Ishikawa (cell line): ENCODE measurements at regions not wholly inside any gene's neighbourhood (a gene's known extent, or its start where the extent isn't known, plus 50 kb on each side); places are given as distances from the start of the nearest gene placed in this dataset.

ENCODE experiments used
- CEBPB ChIP-seq: IDR thresholded peaks from 2 replicates; pipeline ENCODE4 v1.6.1; 2012
- CREB1 ChIP-seq: IDR thresholded peaks from 2 replicates; pipeline ENCODE4 v1.6.1; 2012; ENCODE audit warnings: low read depth
- EGR1 ChIP-seq: IDR thresholded peaks from 2 replicates; pipeline ENCODE4 v1.6.1; 2012
- EP300 ChIP-seq: IDR thresholded peaks from 2 replicates; pipeline ENCODE4 v1.6.1; 2012; ENCODE audit warnings: borderline replicate concordance
- FOXM1 ChIP-seq: IDR thresholded peaks from 2 replicates; pipeline ENCODE4 v1.6.1; 2012; ENCODE audit warnings: low read depth, borderline replicate concordance
- RAD21 ChIP-seq: IDR thresholded peaks from 2 replicates; pipeline ENCODE4 v1.6.1; 2012; ENCODE audit warnings: low read depth
- TAF1 ChIP-seq: IDR thresholded peaks from 2 replicates; pipeline ENCODE4 v1.6.1; 2012; ENCODE audit warnings: low read depth, mild to moderate bottlenecking
- TCF12 ChIP-seq: IDR thresholded peaks from 2 replicates; pipeline ENCODE4 v1.6.1; 2012; ENCODE audit warnings: low read depth
- TEAD4 ChIP-seq: IDR thresholded peaks from 2 replicates; pipeline ENCODE4 v1.6.1; 2012
- TF ChIP-seq, protein P1 (sequence below): IDR thresholded peaks from 2 replicates; pipeline ENCODE4 v1.6.1; 2012
- TF ChIP-seq, protein P2 (sequence below): IDR thresholded peaks from 2 replicates; pipeline ENCODE4 v1.6.1; 2012; ENCODE audit warnings: low read depth, mild to moderate bottlenecking

DNA sequence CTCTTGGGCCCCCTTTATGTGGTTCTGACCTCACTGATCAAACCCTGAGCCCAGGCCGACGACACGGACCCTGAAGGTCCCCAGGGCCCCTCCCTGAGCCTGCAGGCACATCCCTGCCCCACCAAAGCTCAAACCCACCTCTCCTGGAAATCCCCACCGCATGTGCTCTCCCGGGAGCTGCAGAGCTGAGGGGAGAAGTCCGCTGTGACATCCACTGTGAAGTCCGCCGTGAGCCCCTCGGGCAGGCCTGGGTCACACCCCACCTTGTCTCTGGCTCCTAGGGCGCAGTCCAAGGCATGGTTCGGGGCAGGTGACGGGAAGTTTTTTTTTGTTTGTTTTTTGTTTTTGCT lies 100.2 kb downstream of the MICALL2 start:
- TF ChIP-seq EP300 (no peak), CREB1 (no peak), FOXM1 (no peak), CEBPB (no peak), TEAD4 (no peak), RAD21 (no peak), TCF12 (no peak), TAF1 (no peak), EGR1 (no peak)
- TF ChIP-seq, protein P1, sequence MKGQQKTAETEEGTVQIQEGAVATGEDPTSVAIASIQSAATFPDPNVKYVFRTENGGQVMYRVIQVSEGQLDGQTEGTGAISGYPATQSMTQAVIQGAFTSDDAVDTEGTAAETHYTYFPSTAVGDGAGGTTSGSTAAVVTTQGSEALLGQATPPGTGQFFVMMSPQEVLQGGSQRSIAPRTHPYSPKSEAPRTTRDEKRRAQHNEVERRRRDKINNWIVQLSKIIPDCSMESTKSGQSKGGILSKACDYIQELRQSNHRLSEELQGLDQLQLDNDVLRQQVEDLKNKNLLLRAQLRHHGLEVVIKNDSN = no peak
- TF ChIP-seq, protein P2, sequence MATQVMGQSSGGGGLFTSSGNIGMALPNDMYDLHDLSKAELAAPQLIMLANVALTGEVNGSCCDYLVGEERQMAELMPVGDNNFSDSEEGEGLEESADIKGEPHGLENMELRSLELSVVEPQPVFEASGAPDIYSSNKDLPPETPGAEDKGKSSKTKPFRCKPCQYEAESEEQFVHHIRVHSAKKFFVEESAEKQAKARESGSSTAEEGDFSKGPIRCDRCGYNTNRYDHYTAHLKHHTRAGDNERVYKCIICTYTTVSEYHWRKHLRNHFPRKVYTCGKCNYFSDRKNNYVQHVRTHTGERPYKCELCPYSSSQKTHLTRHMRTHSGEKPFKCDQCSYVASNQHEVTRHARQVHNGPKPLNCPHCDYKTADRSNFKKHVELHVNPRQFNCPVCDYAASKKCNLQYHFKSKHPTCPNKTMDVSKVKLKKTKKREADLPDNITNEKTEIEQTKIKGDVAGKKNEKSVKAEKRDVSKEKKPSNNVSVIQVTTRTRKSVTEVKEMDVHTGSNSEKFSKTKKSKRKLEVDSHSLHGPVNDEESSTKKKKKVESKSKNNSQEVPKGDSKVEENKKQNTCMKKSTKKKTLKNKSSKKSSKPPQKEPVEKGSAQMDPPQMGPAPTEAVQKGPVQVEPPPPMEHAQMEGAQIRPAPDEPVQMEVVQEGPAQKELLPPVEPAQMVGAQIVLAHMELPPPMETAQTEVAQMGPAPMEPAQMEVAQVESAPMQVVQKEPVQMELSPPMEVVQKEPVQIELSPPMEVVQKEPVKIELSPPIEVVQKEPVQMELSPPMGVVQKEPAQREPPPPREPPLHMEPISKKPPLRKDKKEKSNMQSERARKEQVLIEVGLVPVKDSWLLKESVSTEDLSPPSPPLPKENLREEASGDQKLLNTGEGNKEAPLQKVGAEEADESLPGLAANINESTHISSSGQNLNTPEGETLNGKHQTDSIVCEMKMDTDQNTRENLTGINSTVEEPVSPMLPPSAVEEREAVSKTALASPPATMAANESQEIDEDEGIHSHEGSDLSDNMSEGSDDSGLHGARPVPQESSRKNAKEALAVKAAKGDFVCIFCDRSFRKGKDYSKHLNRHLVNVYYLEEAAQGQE = no peak
